ENCODE measurements at regions not wholly inside any gene's neighbourhood (a gene's known extent, or its start where the extent isn't known, plus 50 kb on each side); places are given as distances from the start of the nearest gene placed in this dataset.

DNA sequence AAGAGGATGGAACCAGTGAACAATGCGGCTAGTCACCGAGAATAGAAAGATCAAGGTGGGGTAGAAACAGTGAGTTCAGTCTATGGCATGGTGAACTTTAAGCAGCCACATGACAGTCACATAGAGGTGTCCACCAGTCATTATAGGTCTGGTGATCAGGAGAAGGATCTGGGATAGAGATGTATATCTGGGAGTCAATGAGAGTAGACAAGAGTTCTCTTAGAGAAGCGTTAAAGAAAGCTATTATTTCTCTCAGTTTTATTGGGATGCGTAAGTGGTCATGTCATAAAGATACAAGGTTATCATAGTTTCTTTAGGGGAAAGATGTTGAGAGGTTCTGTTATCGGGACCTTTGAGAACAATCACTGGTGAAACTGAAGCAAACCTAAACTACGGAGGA lies 136.1 kb upstream of the SLC38A2 start:
- H3K79me2 ChIP-seq (ENCODE audit: control insufficient read depth in 1 of 2, insufficient read depth in 2 of 2, low read length in 2 of 2) = no peaks in the 10 kb centered on the region
- no peak overlapping the region for H3K27ac ChIP-seq (ENCODE audit: low read depth, low read length)

More for the DNA sequence above, 136.1 kb upstream of the SLC38A2 start:
- H3K4me1 ChIP-seq (replicated peaks in 1 of 4; ENCODE audit: control insufficient read depth in 3 of 4, insufficient read depth in 4 of 4, low read length in 3 of 4) = no peaks in the 10 kb centered on the region
- FAIRE-seq = no peak
- 96% methylated on average over 6 of the region's 6 CpGs; no CpG with 5 or more reads in 1 of the 2 experiments for WGBS, 2 experiments (ENCODE audit: extremely low coverage in 1 of 2, insufficient coverage in 1 of 2, insufficient read length in 1 of 2, insufficient replicate concordance in 2 of 2, low coverage in 1 of 2, low lambda C conversion rate in 2 of 2, missing lambda C conversion rate in 1 of 2)
- H4K5ac ChIP-seq (ENCODE audit: insufficient read length, low read depth, low read length) = no peak overlapping the region
- no peaks in the 10 kb centered on the region; the same call in 1 of the 2 replicates for H3K23me2 ChIP-seq (ENCODE audit: low read depth, low read length)
- peaks cover 11 to 16% of the 10 kb centered on the region in 2 experiments for H3K9me3 ChIP-seq (ENCODE audit: insufficient read depth in 2 of 2, low read depth in 1 of 2, low read length in 1 of 2)
- H4K8ac ChIP-seq (ENCODE audit: extremely low read depth, insufficient read depth, low read length) = no peak overlapping the region
- DNase-seq (ENCODE audit: low read depth in 1 of 2, low spot score in 2 of 2) = no peak
- no peak overlapping the region for H3K56ac ChIP-seq (replicated peaks; ENCODE audit: insufficient read length, low read depth, low read length)
- no peaks in the 10 kb centered on the region for H3K79me1 ChIP-seq (ENCODE audit: low read depth, low read length)
- H2BK5ac ChIP-seq (ENCODE audit: low read depth, low read length) = no peak overlapping the region
- no peak overlapping the region for H3K9ac ChIP-seq (replicated peaks in 1 of 4; ENCODE audit: extremely low read depth in 1 of 4, low read depth in 3 of 4, low read length in 3 of 4)
- no peak overlapping the region for H2BK15ac ChIP-seq (ENCODE audit: low read length)
- no peaks in the 10 kb centered on the region for H3K27me3 ChIP-seq (replicated peaks in 1 of 4; ENCODE audit: control insufficient read depth in 3 of 4, extremely low read depth in 1 of 4, insufficient read depth in 3 of 4, low read length in 3 of 4)
- H2BK20ac ChIP-seq (ENCODE audit: low read length) = no peak overlapping the region
- H3K23ac ChIP-seq (ENCODE audit: insufficient read length) = no peak overlapping the region
- no peak overlapping the region for H3K14ac ChIP-seq (ENCODE audit: insufficient read length)
- no peak overlapping the region for H2BK120ac ChIP-seq (replicated peaks; ENCODE audit: low read depth, low read length)
- no peak overlapping the region for H3K4me2 ChIP-seq (ENCODE audit: insufficient read depth in 1 of 2, low read depth in 2 of 2, low read length in 2 of 2)
- H2AFZ ChIP-seq (ENCODE audit: low read length) = no peak overlapping the region
- no peak overlapping the region for H2BK12ac ChIP-seq (ENCODE audit: low read depth, low read length)
- no peak overlapping the region for H2AK5ac ChIP-seq (ENCODE audit: low read depth, low read length)
- TF ChIP-seq TAF7 (optimal IDR thresholded peaks at IDR 0.05; ENCODE audit: borderline replicate concordance, low read depth, low read length) = no peak
- TF ChIP-seq JUND (IDR thresholded peaks at IDR 0.05; ENCODE audit: low read length) = no peak
- TF ChIP-seq NANOG (IDR thresholded peaks at IDR 0.05; ENCODE audit: insufficient read depth, low read depth, low read length, poor library complexity, severe bottlenecking) = no peak
- no peak overlapping the region for H4K91ac ChIP-seq (replicated peaks; ENCODE audit: insufficient read length, low read length)
- H3K4me3 ChIP-seq (ENCODE audit: extremely low read depth in 1 of 4, insufficient read depth in 2 of 4, low read depth in 3 of 4, low read length in 4 of 4) = no peak overlapping the region
- H4K20me1 ChIP-seq (replicated peaks in 1 of 2; ENCODE audit: control insufficient read depth in 1 of 2, insufficient read depth in 2 of 2, low read length in 2 of 2) = no peaks in the 10 kb centered on the region
- H3K36me3 ChIP-seq (ENCODE audit: control insufficient read depth in 2 of 4, insufficient read depth in 4 of 4, low read length in 3 of 4) = peaks cover 0 to 3% (median 0%) of the 10 kb centered on the region in 4 experiments; a peak in 2 of 8 replicates
- no peak overlapping the region for H3K4ac ChIP-seq (replicated peaks; ENCODE audit: insufficient read length, low read depth, low read length)
- ChIA-PET CTCF (ENCODE audit: partially characterized antibody) (no interaction called here), POLR2A (ENCODE audit: partially characterized antibody) (no interaction called here)
- no peak overlapping the region for H3K18ac ChIP-seq (ENCODE audit: extremely low read depth, low read length)
